GM12892 (cell line): ENCODE measurements at regions not wholly inside any gene's neighbourhood (a gene's known extent, or its start where the extent isn't known, plus 50 kb on each side); places are given as distances from the start of the nearest gene placed in this dataset.

ENCODE experiments used
- POLR2A ChIP-seq: IDR thresholded peaks from 2 replicates; pipeline ENCODE4 v1.6.1; 2011; ENCODE audit warnings: low read depth, low read length, control low read depth
- POLR2AphosphoS5 ChIP-seq: IDR thresholded peaks from 2 replicates; pipeline ENCODE4 v1.6.1; 2011; ENCODE audit warnings: low read depth, low read length, control low read depth
- TAF1 ChIP-seq: IDR thresholded peaks from 2 replicates; pipeline ENCODE4 v1.6.1; 2011; ENCODE audit warnings: low read depth, mild to moderate bottlenecking, control low read depth, low read length, borderline replicate concordance

GRCh38 chr15:94667109-94667508 lies 435.7 kb downstream of the MCTP2 start:
- TF ChIP-seq POLR2A (no peak), TAF1 (no peak), POLR2AphosphoS5 (no peak)
